PC-3 (cell line): ENCODE measurements at regions not wholly inside any gene's neighbourhood (a gene's known extent, or its start where the extent isn't known, plus 50 kb on each side); places are given as distances from the start of the nearest gene placed in this dataset.

Experiments used
- EZH2 ChIP-seq: fragments of 300-600 bp; sonication (generic); IDR thresholded peaks from one replicate; pipeline ENCODE4 v1.6.1; 2017; ENCODE audit warnings: antibody characterized with exemption, mild to moderate bottlenecking, low read length; ENCODE audit not compliant: unreplicated experiment
- TF ChIP-seq, protein P1 (sequence below): fragments of 300-600 bp; sonication (generic); conservative IDR thresholded peaks from 2 replicates; pipeline ENCODE4 v1.5.1; 2017; ENCODE audit warnings: antibody characterized with exemption, low read depth, mild to moderate bottlenecking, low read length

DNA sequence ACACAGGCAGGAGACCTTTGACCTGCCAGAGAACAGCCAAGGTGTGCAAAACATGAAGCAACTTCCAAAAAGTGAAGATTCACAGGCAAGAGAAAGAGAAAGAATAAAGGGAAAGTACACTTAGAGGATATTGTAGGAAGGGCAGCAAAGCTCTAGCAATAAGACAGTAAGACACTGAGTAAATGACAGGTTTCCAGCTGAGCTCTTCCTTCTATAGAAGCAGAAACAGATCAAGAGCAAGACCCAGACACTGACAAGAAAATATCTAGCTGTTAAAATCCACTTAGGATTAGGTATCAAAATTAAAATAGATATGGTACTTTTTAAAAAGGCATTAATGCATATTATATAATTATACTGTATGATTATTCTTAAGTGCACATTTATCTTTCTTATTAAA, 333.4 kb downstream of the RAP2B start:
- TF ChIP-seq EZH2 = no peak
- TF ChIP-seq, protein P1, sequence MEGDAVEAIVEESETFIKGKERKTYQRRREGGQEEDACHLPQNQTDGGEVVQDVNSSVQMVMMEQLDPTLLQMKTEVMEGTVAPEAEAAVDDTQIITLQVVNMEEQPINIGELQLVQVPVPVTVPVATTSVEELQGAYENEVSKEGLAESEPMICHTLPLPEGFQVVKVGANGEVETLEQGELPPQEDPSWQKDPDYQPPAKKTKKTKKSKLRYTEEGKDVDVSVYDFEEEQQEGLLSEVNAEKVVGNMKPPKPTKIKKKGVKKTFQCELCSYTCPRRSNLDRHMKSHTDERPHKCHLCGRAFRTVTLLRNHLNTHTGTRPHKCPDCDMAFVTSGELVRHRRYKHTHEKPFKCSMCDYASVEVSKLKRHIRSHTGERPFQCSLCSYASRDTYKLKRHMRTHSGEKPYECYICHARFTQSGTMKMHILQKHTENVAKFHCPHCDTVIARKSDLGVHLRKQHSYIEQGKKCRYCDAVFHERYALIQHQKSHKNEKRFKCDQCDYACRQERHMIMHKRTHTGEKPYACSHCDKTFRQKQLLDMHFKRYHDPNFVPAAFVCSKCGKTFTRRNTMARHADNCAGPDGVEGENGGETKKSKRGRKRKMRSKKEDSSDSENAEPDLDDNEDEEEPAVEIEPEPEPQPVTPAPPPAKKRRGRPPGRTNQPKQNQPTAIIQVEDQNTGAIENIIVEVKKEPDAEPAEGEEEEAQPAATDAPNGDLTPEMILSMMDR = no peak
